ENCODE measurements at regions not wholly inside any gene's neighbourhood (a gene's known extent, or its start where the extent isn't known, plus 50 kb on each side); places are given as distances from the start of the nearest gene placed in this dataset.

GRCh38 chr12:127297327-127297726 lies 969.6 kb upstream of the TMEM132C start:
- Histone ChIP-seq H3K36me3 (ENCODE audit: low read length) (no peaks in the 10 kb centered on the region), H3K9me3 (ENCODE audit: insufficient read depth, low read length) (no peaks in the 10 kb centered on the region), H3K27ac (ENCODE audit: low read depth, low read length) (no peak overlapping the region), H4K20me1 (ENCODE audit: low read depth, low read length) (no peaks in the 10 kb centered on the region), H3K27me3 (ENCODE audit: low read length) (no peaks in the 10 kb centered on the region), H3F3A (ENCODE audit: insufficient read depth) (no peaks in the 10 kb centered on the region), H3K9ac (ENCODE audit: low read length) (no peak overlapping the region), H2AFZ (ENCODE audit: low read depth, low read length, severe bottlenecking) (no peak overlapping the region), H3K9me2 (replicated peaks; ENCODE audit: insufficient read depth, low read length) (no peaks in the 10 kb centered on the region), H3K79me2 (ENCODE audit: insufficient read depth, low read length) (no peaks in the 10 kb centered on the region), H3K4me2 (ENCODE audit: low read depth, low read length, poor library complexity, severe bottlenecking) (no peak overlapping the region), H3K4me3 (ENCODE audit: insufficient read depth, low read length, poor library complexity, severe bottlenecking) (no peak overlapping the region)
- TF ChIP-seq, protein P1, sequence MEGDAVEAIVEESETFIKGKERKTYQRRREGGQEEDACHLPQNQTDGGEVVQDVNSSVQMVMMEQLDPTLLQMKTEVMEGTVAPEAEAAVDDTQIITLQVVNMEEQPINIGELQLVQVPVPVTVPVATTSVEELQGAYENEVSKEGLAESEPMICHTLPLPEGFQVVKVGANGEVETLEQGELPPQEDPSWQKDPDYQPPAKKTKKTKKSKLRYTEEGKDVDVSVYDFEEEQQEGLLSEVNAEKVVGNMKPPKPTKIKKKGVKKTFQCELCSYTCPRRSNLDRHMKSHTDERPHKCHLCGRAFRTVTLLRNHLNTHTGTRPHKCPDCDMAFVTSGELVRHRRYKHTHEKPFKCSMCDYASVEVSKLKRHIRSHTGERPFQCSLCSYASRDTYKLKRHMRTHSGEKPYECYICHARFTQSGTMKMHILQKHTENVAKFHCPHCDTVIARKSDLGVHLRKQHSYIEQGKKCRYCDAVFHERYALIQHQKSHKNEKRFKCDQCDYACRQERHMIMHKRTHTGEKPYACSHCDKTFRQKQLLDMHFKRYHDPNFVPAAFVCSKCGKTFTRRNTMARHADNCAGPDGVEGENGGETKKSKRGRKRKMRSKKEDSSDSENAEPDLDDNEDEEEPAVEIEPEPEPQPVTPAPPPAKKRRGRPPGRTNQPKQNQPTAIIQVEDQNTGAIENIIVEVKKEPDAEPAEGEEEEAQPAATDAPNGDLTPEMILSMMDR (IDR thresholded peaks at IDR 0.05; ENCODE audit: insufficient read depth, low read length, poor library complexity, severe bottlenecking), result no peak
- no peak for TF ChIP-seq EZH2phosphoT487 (conservative IDR thresholded peaks at IDR 0.05; ENCODE audit: low read length)

DNA sequence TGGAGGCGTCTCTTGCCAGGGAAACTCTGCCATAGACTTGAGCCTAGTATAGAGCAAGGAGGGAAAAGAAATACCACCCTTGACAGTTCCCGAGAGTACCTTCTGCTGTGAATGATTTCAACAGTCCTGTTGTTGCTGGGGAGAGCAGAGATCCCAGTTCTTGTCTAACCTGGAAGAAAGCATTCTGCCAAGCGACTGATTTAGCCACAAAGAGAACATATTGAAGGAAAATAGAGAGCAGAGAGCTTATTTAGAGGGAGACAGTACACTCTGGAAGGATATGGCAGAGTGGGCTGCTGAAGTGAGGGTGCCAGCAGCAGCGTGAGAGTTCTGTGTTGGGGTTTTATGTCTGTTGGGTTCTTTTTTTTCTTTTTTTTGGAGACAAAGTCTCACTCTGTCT lies 966.9 kb upstream of the TMEM132C start:
- no peaks in the 10 kb centered on the region for H3K9me2 ChIP-seq (replicated peaks; ENCODE audit: insufficient read depth, low read length)
- no peak overlapping the region for H3K4me2 ChIP-seq (ENCODE audit: low read depth, low read length, poor library complexity, severe bottlenecking)
- no peaks in the 10 kb centered on the region for H3F3A ChIP-seq (ENCODE audit: insufficient read depth)
- no peaks in the 10 kb centered on the region for H3K36me3 ChIP-seq (ENCODE audit: low read length)
- H3K79me2 ChIP-seq (ENCODE audit: insufficient read depth, low read length), result no peaks in the 10 kb centered on the region
- no peaks in the 10 kb centered on the region for H3K27me3 ChIP-seq (ENCODE audit: low read length)
- no peak overlapping the region for H2AFZ ChIP-seq (ENCODE audit: low read depth, low read length, severe bottlenecking)
- H3K4me3 ChIP-seq (ENCODE audit: insufficient read depth, low read length, poor library complexity, severe bottlenecking), result no peak overlapping the region
- no peaks in the 10 kb centered on the region for H3K9me3 ChIP-seq (ENCODE audit: insufficient read depth, low read length)
- no peak overlapping the region for H3K9ac ChIP-seq (ENCODE audit: low read length)
- H4K20me1 ChIP-seq (ENCODE audit: low read depth, low read length), result no peaks in the 10 kb centered on the region
- no peak overlapping the region for H3K27ac ChIP-seq (ENCODE audit: low read depth, low read length)
- TF ChIP-seq EZH2phosphoT487 (conservative IDR thresholded peaks at IDR 0.05; ENCODE audit: low read length), result no peak

DNA sequence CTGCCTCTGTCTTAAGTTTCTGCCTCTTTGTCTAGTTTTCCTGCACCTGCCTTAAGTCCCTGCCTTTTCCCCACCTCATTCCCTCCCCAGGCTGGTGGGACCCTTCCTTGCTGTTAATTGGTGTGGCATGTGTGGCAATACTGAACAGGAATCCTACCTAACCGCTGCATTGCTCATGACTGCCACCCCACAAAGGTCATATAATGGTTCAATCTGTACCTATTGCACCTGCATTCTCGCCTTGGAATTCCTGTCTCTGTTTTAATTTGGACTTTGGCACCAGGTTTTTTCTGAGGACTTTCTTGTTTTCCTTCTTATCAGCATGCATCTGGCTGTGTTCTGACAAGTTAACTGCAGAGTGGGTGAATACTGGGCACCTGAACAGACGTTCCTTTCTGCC lies 966.2 kb upstream of the TMEM132C start:
- no peaks in the 10 kb centered on the region for H3F3A ChIP-seq (ENCODE audit: insufficient read depth)
- no peak overlapping the region for H3K4me3 ChIP-seq (ENCODE audit: insufficient read depth, low read length, poor library complexity, severe bottlenecking)
- H3K27me3 ChIP-seq (ENCODE audit: low read length), result no peaks in the 10 kb centered on the region
- no peak overlapping the region for H3K27ac ChIP-seq (ENCODE audit: low read depth, low read length)
- no peaks in the 10 kb centered on the region for H3K79me2 ChIP-seq (ENCODE audit: insufficient read depth, low read length)
- no peak for TF ChIP-seq EZH2phosphoT487 (conservative IDR thresholded peaks at IDR 0.05; ENCODE audit: low read length)
- TF ChIP-seq, protein P1 (IDR thresholded peaks at IDR 0.05; ENCODE audit: insufficient read depth, low read length, poor library complexity, severe bottlenecking), result no peak
- no peak overlapping the region for H3K9ac ChIP-seq (ENCODE audit: low read length)
- no peak overlapping the region for H3K4me2 ChIP-seq (ENCODE audit: low read depth, low read length, poor library complexity, severe bottlenecking)
- H3K9me2 ChIP-seq (replicated peaks; ENCODE audit: insufficient read depth, low read length), result no peaks in the 10 kb centered on the region
- H3K36me3 ChIP-seq (ENCODE audit: low read length), result no peaks in the 10 kb centered on the region
- H3K9me3 ChIP-seq (ENCODE audit: insufficient read depth, low read length), result no peaks in the 10 kb centered on the region
- H2AFZ ChIP-seq (ENCODE audit: low read depth, low read length, severe bottlenecking), result no peak overlapping the region
- no peaks in the 10 kb centered on the region for H4K20me1 ChIP-seq (ENCODE audit: low read depth, low read length)

DNA sequence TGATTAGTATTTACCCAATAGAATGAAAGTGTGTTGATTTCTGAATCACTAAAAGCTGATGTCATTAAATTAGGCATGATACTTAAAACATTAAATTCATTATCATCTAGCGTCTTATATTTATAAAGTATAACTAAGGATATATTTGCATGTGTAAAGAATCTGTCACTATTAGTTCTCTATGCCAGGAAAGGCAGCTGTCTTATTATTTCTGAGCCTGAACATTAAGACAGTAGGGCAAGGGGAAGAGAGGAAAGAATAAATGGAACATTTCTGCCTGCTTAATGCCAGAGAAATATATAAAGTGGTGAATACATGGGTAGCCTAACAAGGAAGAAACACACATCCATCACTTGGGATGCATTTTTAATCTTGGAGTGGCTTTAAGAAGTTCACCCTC lies 965.1 kb upstream of the TMEM132C start:
- Histone ChIP-seq H4K20me1 (ENCODE audit: low read depth, low read length) (no peaks in the 10 kb centered on the region), H3K27me3 (ENCODE audit: low read length) (no peaks in the 10 kb centered on the region), H2AFZ (ENCODE audit: low read depth, low read length, severe bottlenecking) (no peak overlapping the region), H3F3A (ENCODE audit: insufficient read depth) (no peaks in the 10 kb centered on the region), H3K9me2 (replicated peaks; ENCODE audit: insufficient read depth, low read length) (no peaks in the 10 kb centered on the region), H3K36me3 (ENCODE audit: low read length) (no peaks in the 10 kb centered on the region), H3K27ac (ENCODE audit: low read depth, low read length) (no peak overlapping the region), H3K9ac (ENCODE audit: low read length) (no peak overlapping the region), H3K79me2 (ENCODE audit: insufficient read depth, low read length) (no peaks in the 10 kb centered on the region), H3K4me2 (ENCODE audit: low read depth, low read length, poor library complexity, severe bottlenecking) (no peak overlapping the region), H3K9me3 (ENCODE audit: insufficient read depth, low read length) (no peaks in the 10 kb centered on the region), H3K4me3 (ENCODE audit: insufficient read depth, low read length, poor library complexity, severe bottlenecking) (no peak overlapping the region)
- TF ChIP-seq, protein P1 (IDR thresholded peaks at IDR 0.05; ENCODE audit: insufficient read depth, low read length, poor library complexity, severe bottlenecking), result no peak
- no peak for TF ChIP-seq EZH2phosphoT487 (conservative IDR thresholded peaks at IDR 0.05; ENCODE audit: low read length)
